Mesothelial cell of epicardium (in vitro differentiated cells): ENCODE measurements at regions not wholly inside any gene's neighbourhood (a gene's known extent, or its start where the extent isn't known, plus 50 kb on each side); places are given as distances from the start of the nearest gene placed in this dataset.
"Not testable (repeated sequence)": the region's sequence is repeated elsewhere in the genome, so short reads cannot be mapped to it uniquely, and the experiment has no call there.

Experiments used
- DNase-seq, 2 experiments: peaks; one replicate each; pipeline ENCODE4 v3.0.0; 2021; ENCODE audit warnings: low spot score in 2 of 2; ENCODE audit not compliant: unreplicated experiment in 2 of 2
- H3K27ac Mint-ChIP-seq: 2 replicates; pipeline ENCODE4 v1.8.0; 2021; ENCODE audit warnings: mixed read lengths
- H3K27me3 Mint-ChIP-seq: 2 replicates; pipeline ENCODE4 v1.8.0; 2021; ENCODE audit warnings: low read depth, mixed read lengths
- H3K36me3 Mint-ChIP-seq: 2 replicates; pipeline ENCODE4 v1.8.0; 2021; ENCODE audit warnings: mixed read lengths
- H3K4me1 Mint-ChIP-seq: 2 replicates; pipeline ENCODE4 v1.8.0; 2021; ENCODE audit warnings: mixed read lengths
- H3K4me3 Mint-ChIP-seq: 2 replicates; pipeline ENCODE4 v1.8.0; 2021; ENCODE audit warnings: mild to moderate bottlenecking, moderate library complexity, mixed read lengths
- H3K9me3 Mint-ChIP-seq: 2 replicates; pipeline ENCODE4 v1.8.0; 2021; ENCODE audit warnings: mixed read lengths
- TF ChIP-seq, protein P1 (sequence below): fragments of 200-600 bp; sonication (generic); IDR thresholded peaks from one replicate; pipeline ENCODE4 v1.5.0; 2021; ENCODE audit warnings: antibody characterized with exemption; ENCODE audit not compliant: unreplicated experiment

GRCh38 chr2:192700934-192701333 lies 506.2 kb upstream of the TMEFF2 start:
- no peak for DNase-seq
- Mint-ChIP-seq H3K4me3 (no peak overlapping the region), H3K27ac (no peak overlapping the region), H3K27me3 (no peaks in the 10 kb centered on the region), H3K4me1 (no peaks in the 10 kb centered on the region), H3K36me3 (no peaks in the 10 kb centered on the region), H3K9me3 (peaks cover 4% of the 10 kb centered on the region)
- TF ChIP-seq, protein P1, sequence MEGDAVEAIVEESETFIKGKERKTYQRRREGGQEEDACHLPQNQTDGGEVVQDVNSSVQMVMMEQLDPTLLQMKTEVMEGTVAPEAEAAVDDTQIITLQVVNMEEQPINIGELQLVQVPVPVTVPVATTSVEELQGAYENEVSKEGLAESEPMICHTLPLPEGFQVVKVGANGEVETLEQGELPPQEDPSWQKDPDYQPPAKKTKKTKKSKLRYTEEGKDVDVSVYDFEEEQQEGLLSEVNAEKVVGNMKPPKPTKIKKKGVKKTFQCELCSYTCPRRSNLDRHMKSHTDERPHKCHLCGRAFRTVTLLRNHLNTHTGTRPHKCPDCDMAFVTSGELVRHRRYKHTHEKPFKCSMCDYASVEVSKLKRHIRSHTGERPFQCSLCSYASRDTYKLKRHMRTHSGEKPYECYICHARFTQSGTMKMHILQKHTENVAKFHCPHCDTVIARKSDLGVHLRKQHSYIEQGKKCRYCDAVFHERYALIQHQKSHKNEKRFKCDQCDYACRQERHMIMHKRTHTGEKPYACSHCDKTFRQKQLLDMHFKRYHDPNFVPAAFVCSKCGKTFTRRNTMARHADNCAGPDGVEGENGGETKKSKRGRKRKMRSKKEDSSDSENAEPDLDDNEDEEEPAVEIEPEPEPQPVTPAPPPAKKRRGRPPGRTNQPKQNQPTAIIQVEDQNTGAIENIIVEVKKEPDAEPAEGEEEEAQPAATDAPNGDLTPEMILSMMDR = no peak

DNA sequence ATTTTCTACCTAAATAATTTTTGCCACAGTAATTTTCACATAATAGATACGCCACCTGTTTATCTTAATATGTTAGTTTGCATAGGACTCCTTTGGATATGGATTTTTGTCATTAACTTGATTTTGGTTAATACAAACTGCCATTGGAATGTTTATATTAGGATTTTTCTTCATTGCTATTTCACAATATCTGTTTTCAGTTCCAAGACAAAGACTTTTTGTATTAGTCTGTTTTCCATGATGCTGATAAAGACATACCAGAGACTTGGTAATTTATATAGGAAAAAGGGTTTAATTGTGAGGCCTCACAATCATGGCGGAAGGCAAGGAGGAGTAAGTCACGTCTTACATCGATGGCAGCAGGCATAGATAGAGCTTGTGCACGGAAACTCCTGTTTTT lies 503.1 kb upstream of the TMEFF2 start:
- H3K27ac Mint-ChIP-seq = no peak overlapping the region
- TF ChIP-seq, protein P1 = no peak
- H3K36me3 Mint-ChIP-seq = no peaks in the 10 kb centered on the region
- H3K27me3 Mint-ChIP-seq = no peaks in the 10 kb centered on the region
- peaks cover 4% of the 10 kb centered on the region for H3K9me3 Mint-ChIP-seq
- no peak for DNase-seq
- H3K4me1 Mint-ChIP-seq = no peaks in the 10 kb centered on the region
- H3K4me3 Mint-ChIP-seq = no peak overlapping the region

- Mint-ChIP-seq H3K36me3 (no peaks in the 10 kb centered on the region), H3K9me3 (peaks cover 11% of the 10 kb centered on the region), H3K27ac (no peak overlapping the region), H3K27me3 (no peaks in the 10 kb centered on the region), H3K4me1 (no peaks in the 10 kb centered on the region), H3K4me3 (no peak overlapping the region)
- TF ChIP-seq, protein P1 = no peak
- DNase-seq = no peak
Observed at GRCh38 chr2:192696857-192697256, 502.1 kb upstream of the TMEFF2 start.

DNA sequence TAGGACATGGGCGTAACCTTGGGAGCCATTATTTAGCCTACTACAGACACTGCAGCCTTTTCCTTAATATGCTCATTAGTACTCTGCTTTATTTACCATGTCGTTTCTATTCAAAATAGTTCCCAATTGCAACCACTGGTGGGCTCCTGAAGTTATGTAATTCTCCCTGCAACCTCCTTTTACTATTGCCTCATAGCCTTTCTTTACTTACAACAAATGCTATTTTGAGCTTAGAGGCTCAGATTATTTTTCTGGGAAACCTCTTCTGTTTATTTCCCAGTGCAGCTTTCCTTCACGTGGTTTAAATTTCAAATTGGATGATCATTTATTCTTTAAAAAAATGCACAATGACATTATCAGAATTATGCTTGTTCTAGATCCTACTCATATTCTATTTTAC lies 492.3 kb upstream of the TMEFF2 start:
- Mint-ChIP-seq H3K4me1 (no peaks in the 10 kb centered on the region), H3K4me3 (no peak overlapping the region), H3K27me3 (no peaks in the 10 kb centered on the region), H3K36me3 (no peaks in the 10 kb centered on the region), H3K27ac (no peak overlapping the region), H3K9me3 (peaks cover 4% of the 10 kb centered on the region)
- TF ChIP-seq, protein P1 = no peak
- DNase-seq = no peak

- DNase-seq, H3K4me1 Mint-ChIP-seq, H3K36me3 Mint-ChIP-seq: not testable (repeated sequence)
Observed at GRCh38 chr2:192682511-192682910, 487.8 kb upstream of the TMEFF2 start.

GRCh38 chr2:192675681-192676080 lies 480.9 kb upstream of the TMEFF2 start:
- Mint-ChIP-seq H3K4me3 (no peak overlapping the region), H3K36me3 (no peaks in the 10 kb centered on the region), H3K27me3 (no peaks in the 10 kb centered on the region), H3K9me3 (peaks cover 4% of the 10 kb centered on the region), H3K27ac (no peak overlapping the region), H3K4me1 (no peaks in the 10 kb centered on the region)
- no peak for DNase-seq
- TF ChIP-seq, protein P1 = no peak

More at GRCh38 chr2:192682511-192682910, 487.8 kb upstream of the TMEFF2 start:
- H3K4me3 Mint-ChIP-seq, H3K9me3 Mint-ChIP-seq, H3K27ac Mint-ChIP-seq, H3K27me3 Mint-ChIP-seq: not testable (repeated sequence)
